ENCODE measurements at regions not wholly inside any gene's neighbourhood (a gene's known extent, or its start where the extent isn't known, plus 50 kb on each side); places are given as distances from the start of the nearest gene placed in this dataset.

- H3K27ac ChIP-seq (ENCODE audit: insufficient read length, low read depth, low read length) = no peak overlapping the region
- H3K56ac ChIP-seq (ENCODE audit: insufficient read length, low read depth, low read length) = no peak overlapping the region
- no peak overlapping the region for H2BK15ac ChIP-seq (ENCODE audit: low read depth, low read length)
- no peak overlapping the region for H3K9ac ChIP-seq (ENCODE audit: extremely low read depth, insufficient read length, low read length)
- H4K20me1 ChIP-seq (ENCODE audit: control insufficient read depth, insufficient read depth, insufficient read length) = no peaks in the 10 kb centered on the region
- no peak overlapping the region for H3K23ac ChIP-seq (ENCODE audit: insufficient read length, low read depth, low read length)
- no peak overlapping the region for H2AK5ac ChIP-seq (ENCODE audit: insufficient read length, low read length)
- H2BK12ac ChIP-seq (ENCODE audit: insufficient read length, low read depth, low read length) = no peak overlapping the region
- no peak overlapping the region for H3K14ac ChIP-seq (ENCODE audit: insufficient read depth, low read length)
- H3K79me2 ChIP-seq (ENCODE audit: insufficient read depth, low read length) = no peaks in the 10 kb centered on the region
- Mint-ChIP-seq H3K4me3 (no peak overlapping the region), H3K36me3 (ENCODE audit: insufficient read depth in 1 of 3, low read depth in 3 of 3) (peaks cover 4 to 11% (median 9%) of the 10 kb centered on the region in 3 experiments; a peak in 6 of 7 replicates), H3K27me3 (ENCODE audit: low read depth) (no peaks in the 10 kb centered on the region; the same call in 1 of the 2 replicates), H3K27ac (no peak overlapping the region), H3K9me3 (peaks cover 10 to 27% of the 10 kb centered on the region in 2 experiments), H3K4me1 (no peaks in the 10 kb centered on the region; a peak in 2 of 4 replicates)
- H3K9me3 ChIP-seq (ENCODE audit: control insufficient read depth, low read depth, low read length) = peaks cover 2% of the 10 kb centered on the region
- no peak overlapping the region for H2BK5ac ChIP-seq (ENCODE audit: insufficient read length, low read length)
- H4K5ac ChIP-seq (ENCODE audit: insufficient read length, low read depth, low read length) = no peak overlapping the region
- DNase-seq = no peak
- H3K79me1 ChIP-seq (ENCODE audit: insufficient read depth, low read depth, low read length, poor library complexity, severe bottlenecking) = no peaks in the 10 kb centered on the region
- H3K27me3 ChIP-seq (ENCODE audit: insufficient read depth, low read length) = no peaks in the 10 kb centered on the region
- no peak overlapping the region for H4K91ac ChIP-seq (ENCODE audit: insufficient read length, low read depth, low read length)
- H4K8ac ChIP-seq (replicated peaks; ENCODE audit: insufficient read length, low read depth, low read length) = no peak overlapping the region
- H3K4me1 ChIP-seq (ENCODE audit: insufficient read depth, low read length) = no peaks in the 10 kb centered on the region
- no peak overlapping the region for H2BK20ac ChIP-seq (ENCODE audit: low read depth, low read length, poor library complexity, severe bottlenecking)
- no peak overlapping the region for H3K18ac ChIP-seq (ENCODE audit: insufficient read length, low read depth, low read length)
- no CpG with 5 or more reads among the region's 1 CpG for WGBS (ENCODE audit: extremely low coverage, insufficient read length, low lambda C conversion rate)
- no peak overlapping the region for H3K4me2 ChIP-seq (ENCODE audit: insufficient read depth, insufficient read length, low read length)
- H3K23me2 ChIP-seq (ENCODE audit: insufficient read length, low read depth, low read length, poor library complexity, severe bottlenecking) = no peaks in the 10 kb centered on the region
- TF ChIP-seq CTCF (conservative IDR thresholded peaks at IDR 0.05) = no peak
- no peak overlapping the region for H3T11ph ChIP-seq (ENCODE audit: low read length)
- H3K4ac ChIP-seq (ENCODE audit: low read depth, low read length) = no peak overlapping the region
- H2AFZ ChIP-seq (ENCODE audit: low read length) = no peak overlapping the region
- H2BK120ac ChIP-seq (ENCODE audit: low read depth, low read length, poor library complexity, severe bottlenecking) = no peak overlapping the region
Measured at GRCh38 chr19:28036486-28036885, 1176.5 kb downstream of the UQCRFS1 start.
